DMS53 treated with DMSO at 0.1 percent for 48 hours (cell line): ENCODE measurements at regions not wholly inside any gene's neighbourhood (a gene's known extent, or its start where the extent isn't known, plus 50 kb on each side); places are given as distances from the start of the nearest gene placed in this dataset.

ENCODE experiments used
- DNase-seq: peaks from one replicate; lab custom pipeline; 2025; ENCODE audit not compliant: unreplicated experiment; lab: John Stamatoyannopoulos, UW

DNA sequence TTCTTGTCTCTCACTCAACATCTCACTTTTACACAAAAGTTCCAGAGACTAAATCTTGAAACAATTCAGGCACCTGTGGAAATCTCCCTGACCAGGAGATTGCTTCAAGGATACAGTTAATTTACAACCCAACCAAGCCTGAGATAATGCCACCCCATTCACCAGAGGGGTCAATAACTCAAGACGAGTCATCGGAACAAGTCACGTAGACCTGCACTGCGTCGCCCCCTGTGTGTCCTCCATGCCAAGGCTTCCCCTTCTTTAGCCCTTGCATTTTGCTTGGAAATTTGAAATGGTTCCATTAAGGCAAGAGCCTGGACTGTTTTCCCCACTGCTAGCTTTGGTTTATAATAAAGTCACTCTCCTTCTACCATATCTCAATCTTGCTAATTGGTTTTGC, 129.0 kb upstream of the NEO1 start:
- no peak for DNase-seq

DNA sequence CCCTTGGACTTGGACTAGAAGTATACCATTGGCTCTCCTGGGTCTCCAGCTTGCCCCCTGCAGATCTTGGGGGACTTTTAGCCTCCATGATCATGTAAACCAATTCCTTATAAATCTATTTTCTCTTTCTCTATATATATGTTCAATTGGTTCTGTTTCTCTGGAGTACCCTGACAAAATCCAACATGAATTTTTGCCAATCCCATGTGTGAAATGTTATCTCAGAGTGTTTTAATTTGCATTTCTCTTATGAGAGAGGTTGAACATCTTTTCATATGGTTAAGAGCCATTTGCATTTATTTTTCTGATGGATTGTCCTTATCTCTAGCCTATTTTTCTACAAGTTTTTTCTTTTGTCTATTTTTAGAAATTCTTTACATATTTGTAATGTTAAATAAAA, 131.7 kb upstream of the NEO1 start:
- no peak for DNase-seq

DNA sequence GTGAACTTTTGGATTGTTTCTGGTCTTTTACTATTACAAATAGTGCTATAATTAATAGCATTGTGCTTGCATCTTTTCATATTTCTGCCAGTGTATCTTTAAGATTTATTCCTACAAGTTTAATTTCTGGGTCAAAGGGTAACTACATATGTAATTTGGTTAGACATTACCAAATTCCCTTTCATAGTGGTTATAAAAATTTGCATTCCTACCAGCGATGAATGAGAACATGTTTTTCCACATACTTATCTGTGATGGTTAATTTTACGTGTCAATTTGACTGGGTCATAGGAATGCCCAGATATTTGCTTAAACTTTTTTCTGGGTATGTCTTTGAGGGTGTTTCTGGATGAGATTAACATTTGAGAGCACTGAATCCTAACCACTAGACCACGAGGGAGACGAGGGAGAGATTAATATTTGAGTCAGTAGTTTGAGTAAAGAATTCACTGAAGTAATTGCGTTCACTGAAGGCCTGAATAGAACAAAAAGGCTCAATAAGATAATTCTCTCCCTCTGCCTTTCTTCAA, 132.3 kb upstream of the NEO1 start:
- no peak for DNase-seq

DNA sequence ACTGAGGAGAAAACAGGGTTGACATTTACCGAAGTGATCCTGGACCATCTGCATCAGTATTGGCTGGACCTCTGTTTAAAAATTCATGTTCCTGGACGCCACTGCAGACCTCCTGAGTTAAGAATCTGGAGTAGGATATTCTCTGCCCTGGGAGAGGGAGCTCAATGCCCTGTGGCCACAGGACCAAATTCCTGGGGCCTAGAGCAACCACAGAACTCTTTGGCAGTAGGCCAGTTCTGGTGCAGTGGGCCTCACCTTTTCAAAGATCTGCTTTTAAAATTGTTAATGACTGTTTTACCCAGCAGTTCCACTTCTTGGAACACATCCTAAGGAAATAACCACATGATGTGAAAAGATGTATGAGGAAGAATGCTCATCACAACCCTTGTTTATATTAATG, 133.3 kb upstream of the ADPGK start:
- no peak for DNase-seq

DNA sequence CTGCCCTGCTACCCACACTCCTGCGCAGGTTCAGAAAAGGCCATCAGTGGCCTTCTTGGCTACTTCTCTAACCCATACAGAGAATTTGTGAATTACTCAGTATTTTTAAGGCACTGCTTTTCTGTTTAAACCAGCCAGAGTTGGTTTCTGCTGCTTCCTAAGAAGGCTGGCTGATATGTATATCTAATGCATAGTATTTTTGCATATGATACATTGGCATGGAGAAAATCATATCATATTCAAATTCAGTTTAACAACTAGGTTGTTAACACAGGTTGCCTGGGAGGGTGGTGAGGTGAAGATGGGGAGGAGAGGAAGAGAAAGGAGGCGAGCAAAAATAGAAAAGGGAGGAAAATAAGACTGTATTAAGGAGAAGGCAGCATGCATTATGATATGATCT, 132.8 kb upstream of the ADPGK start:
- DNase-seq, result no peak

DNA sequence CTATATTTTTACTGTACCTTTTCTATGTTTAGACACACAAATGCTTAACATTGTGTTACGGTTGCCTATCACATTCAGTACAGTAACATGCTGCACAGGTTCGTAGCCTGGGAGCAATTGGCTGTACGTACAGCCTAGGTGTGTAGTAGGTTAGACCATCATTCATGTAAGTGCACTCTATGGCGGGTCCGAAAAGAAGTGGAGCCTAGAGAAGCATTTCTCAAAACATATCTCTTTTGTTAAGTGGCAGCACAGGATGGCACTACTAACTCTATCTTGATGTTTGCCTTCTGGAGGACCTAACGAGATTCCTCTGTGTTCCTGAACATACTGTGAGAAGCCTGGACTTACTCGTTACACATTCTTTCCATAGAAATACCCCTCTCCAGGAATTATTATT, 132.3 kb upstream of the ADPGK start:
- no peak for DNase-seq

DNA sequence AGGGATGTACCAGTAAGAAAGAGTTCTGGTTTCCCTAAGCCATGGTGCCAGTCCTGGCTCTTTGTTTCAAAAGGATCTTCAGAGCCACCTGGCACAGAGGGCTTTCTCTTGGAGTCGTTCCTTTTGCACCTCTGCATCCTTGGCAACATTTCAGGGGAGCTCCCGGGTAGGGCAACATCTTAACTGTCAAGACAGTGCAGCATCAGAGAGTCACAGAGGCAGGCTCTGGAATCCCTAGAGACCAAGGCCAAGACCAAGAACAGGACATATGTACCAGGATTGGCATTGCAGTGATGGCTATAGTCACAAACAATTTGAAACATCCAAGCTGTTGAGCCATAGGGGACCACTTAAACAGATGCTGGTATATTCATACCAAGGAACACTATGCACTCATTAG, 129.4 kb upstream of the ADPGK start:
- DNase-seq, result no peak

DNA sequence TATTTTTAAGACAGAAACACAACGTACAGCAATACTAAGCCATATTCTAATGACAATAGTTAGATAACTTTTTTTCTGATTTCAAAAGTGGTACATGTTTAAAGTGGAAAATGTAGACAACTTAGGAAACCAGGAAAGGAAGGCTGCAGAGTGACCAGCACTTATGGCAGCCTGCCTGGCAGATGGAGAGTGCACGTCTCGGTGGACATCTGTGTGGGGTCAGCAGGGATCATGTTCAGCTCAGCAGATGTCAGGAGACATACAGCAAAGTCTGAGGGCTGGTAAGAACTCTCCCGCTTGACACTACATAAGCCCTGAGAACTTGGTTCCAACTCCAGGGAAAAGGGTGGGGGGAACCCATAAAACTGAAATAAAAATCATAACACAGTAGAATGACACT, 128.6 kb upstream of the ADPGK start:
- no peak for DNase-seq

DNA sequence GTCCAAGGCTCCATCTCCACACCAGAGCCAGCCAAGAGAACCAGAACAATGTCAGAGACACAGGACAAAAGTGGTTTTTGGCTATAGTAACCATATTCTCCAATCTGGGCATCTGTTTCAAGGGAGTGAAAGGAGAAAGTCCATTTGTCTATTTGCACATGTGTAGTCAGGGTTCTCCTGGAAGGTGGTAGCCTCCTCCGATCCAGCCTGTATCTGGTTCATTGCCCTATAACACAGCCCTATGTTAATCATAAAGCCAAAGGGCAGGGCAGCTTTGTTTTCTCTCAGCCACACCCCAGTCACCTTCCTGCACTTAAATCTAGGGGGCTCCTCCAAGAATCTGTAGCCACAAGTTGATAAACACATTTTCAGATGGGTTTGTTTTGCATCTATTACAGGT, 128.1 kb upstream of the ADPGK start:
- DNase-seq, result no peak

DNA sequence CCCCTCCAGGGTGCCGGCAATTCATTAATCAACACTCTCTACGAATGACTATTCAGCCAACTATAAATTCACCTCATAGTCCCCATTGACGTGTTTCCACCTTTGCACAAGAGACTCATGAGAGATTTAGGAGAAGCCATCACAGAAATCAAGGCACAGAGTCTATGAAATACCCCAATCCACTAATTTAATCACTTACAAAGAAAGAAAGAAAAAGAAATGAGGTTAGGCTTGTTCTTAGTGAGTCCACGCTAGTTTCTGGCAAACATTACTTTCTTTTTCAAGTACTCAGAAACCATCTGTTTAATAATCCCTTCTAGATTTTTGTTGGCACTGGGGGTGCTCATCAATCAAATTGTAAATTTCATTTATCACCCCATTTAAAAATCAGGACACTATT, 125.2 kb upstream of the ADPGK start:
- DNase-seq, result no peak

DNA sequence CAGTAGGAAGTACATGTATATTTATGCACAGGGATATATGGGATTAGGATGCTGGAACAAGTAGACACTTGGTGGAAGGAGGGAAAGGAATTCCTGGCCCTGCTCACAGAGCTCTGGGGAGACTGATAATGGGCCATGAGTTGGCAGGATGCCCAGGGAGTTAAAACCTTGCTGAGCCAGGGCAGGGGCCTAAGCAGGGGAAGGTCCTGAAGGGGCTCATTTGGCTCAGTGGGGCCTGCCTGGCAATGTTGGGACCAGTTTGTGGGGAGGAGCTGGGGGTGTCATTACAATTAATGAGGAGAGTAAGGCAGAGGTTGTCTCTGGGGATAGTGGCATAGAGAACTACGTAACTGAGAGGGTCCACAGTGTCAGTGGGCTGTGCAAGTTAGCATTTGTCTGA, 124.2 kb upstream of the ADPGK start:
- DNase-seq, result no peak

DNA sequence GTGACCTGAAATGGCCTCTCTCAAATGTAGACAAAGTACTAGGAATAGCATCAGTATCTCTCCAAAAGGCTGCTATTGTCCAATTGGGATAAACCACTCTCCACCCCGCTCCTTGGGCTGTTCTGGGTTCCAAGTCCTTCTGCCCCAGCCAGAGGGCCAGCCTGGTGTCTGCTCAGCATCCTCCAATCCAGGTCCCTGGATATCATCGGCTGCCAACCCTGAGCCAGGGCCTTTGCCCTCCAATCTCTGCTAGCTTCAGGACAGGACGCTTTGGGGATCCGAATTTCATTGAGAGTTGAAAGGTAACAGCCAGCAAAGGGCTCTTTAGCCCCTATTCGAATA, 119.3 kb upstream of the ADPGK start:
- DNase-seq, result no peak

DNA sequence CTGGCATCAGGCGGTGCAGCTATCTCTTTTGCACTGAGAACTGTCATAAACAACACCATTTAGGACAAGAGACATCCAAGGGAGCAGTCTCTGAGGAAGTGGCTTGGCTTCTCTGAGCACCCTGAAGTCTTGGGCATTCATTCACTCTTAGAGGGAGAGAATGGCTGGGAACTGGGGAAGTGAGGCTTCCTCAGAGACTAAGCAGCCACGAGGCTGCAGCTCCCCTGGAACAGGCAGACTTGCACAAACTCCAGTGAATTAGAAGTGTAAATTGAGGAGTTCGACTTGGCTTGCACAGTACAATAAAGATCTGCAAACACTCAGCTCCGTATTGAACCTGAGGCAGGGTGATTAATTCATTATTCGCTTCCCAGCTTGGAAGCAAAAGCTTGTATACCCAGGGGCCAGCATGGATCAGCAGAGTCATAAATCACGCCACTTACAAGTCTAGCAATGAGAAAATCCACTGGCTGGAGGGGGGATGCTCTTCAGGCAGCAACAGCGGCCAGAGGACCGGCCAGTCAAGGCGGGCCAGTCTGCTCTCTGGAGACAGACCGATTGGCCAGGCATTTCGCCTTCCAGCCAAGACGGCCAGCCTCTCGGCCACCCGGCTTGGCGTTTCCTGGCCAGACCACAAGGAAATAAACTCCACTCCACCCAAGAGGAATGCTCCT, 118.8 kb upstream of the ADPGK start:
- DNase-seq, result no peak

DNA sequence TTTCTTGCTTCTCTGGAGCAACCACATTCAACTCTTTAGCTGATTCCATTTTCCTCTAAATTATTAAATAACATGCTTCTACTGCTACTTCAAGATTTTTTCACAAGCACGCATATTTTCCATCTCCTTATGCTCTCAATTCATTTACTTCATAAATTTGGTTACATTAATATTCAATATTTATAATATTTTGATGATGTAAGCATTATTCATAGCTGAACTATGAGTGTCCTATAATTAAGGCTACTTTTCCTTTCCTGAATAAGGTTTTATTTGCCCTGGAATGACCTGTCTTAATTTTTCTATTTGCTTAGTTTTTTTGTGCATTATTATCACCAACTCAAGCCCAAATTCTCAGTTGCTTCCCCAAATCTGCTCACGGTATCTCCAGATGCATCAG, 109.4 kb upstream of the ADPGK start:
- no peak for DNase-seq

DNA sequence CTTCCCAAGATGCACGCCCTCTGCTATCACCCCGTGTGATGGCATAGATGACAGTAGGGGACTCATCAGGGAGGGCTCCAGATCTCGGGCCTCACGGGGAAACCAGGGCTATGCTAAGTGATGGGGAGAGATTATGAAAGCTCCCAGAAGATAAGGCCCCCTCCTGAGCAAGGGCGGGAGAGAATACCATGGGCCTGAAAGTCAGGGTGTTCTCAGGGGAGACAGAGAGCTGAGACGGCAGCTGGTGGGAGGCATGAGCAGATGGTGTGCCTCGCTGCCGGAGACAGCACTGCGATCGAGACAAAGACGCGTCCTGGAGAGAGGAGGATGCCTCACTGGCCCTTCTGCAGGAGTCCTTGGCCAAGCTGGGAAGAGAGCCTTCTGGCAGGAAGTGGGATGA, 106.5 kb upstream of the ADPGK start:
- no peak for DNase-seq

DNA sequence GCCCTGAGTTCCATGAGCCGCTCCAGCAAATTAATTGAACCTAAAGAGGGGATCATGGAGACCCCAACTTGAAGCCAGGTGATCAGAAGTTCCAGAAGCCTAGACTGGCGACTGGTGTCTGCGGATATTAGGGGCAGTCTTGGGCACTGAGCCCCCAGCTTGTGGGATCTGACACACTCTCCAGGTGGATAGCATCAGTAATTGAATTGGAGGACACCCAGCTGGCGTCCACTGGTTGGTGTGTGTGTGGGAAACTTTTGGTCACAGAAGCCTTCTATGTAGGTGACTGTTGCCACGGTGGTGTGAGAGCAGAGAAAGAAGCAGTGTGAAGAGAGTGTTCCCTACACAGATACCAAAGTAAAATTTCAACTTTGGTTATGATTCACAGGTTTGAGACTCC, 106.0 kb upstream of the ADPGK start:
- no peak for DNase-seq

DNA sequence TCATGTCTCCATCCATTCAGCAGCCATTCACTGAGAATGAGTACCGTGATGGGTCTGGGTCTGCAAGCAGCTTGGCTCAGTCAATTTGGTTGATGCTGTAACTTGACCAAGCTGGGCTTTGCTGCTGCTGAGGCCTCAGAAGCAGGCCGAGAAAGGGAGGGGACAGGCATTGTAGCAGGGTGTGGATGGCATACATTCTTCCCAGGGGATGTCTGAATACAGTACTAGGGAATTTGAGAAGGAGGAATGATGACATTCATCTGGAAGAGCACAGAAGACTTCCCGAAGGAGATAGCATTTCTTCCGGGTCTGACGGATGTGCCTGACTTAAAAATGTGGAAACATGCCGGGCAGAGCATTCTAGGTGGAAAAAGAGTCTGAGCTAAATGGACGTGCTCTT, 105.3 kb upstream of the ADPGK start:
- DNase-seq, result no peak

DNA sequence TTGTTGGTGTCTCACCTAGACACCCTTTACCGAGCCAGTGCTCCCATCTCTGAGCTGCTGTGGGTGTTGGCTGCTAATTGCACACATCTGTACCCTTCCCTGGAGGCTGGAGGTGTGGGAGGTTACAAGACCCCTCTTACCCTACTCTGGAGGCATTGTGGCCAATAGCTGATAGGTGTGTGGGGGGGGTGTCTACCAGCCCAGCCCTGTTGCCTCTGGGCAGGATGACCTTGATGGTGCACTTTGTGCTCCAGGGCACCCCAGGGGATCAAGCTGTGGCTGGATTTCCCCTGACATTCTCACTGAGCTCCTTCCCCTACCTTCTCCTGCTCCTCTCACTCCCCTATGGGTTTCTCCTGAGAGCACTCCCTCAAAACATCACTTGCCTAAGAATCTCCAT, 104.7 kb upstream of the ADPGK start:
- DNase-seq, result no peak

DNA sequence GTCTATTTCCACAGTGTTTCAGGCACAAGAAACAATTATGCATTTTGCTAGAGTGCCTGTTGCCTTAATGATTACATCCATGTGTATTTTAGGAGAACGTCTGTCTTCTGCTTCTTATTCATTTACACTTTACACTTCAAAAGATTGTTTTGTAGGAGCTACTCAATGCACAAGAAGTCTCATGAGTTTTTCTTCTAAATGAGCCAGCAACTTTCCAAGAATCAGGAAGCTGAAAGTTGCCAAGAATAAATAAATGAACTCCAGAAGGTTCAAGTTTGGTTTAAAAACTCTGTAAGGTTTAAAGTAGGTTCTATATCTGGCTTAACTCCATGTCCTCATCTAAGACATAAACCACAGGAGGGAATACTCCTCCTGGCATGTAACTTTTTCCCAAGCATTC, 103.8 kb upstream of the ADPGK start:
- DNase-seq, result no peak

DNA sequence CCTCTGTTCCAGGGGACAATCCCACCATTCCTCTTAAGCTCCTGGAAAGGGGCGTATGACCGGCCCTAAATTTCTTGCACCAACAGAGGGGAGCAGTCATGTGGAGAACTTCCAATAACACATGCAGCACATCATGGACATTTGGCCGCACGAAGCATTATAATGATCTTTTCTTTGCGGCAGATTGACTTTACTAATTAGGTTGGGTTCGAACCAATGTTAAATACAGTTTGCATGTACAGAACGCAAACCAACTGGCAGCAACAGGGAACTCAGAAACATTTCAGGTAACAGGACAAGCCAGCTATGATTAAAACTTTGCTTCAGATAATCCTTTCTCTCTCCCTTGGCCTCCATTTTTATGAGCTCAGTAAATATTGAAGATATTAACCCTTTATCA, 100.8 kb upstream of the ADPGK start:
- no peak for DNase-seq

DNA sequence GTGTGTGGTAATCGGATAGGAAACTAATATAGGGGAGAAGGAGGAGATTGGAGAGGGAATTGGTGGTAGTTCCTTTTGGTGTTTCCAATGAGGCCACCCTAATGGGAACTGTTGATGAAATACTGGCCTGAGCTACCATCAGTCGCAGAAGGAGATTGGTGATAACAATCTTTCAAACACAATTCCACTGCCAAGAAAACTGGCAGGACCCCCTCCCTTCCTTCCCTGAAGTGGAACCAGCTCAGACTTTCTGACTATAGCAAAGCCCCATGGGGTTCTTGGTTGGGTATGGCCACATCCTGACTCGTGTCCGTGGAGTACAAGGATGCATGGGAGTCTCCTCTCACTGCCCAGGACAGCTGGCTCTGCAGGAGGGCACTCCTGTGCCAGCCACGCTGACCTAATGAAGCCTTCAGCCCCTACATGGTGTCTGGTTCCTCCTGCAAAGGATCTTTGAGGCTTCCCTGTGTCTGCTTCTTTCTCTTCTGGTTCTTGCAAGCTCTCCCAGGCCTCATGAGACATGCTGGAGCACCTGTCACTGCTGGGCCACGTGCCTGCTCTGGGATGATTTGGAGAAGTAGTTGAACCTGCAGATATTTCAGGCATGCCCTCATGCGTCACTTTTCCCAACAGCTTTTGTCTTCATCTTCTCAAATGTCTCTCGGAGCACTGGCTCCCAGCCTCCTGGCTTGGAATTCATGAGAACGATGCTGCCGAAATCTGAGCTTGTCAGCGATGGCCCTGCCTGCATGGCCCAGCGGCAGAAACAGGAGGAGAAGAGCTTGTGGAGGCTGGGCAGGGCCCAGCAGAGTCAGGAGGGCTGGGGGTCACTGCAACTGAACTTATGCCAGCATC, 90.0 kb upstream of the ADPGK start:
- no peak for DNase-seq

DNA sequence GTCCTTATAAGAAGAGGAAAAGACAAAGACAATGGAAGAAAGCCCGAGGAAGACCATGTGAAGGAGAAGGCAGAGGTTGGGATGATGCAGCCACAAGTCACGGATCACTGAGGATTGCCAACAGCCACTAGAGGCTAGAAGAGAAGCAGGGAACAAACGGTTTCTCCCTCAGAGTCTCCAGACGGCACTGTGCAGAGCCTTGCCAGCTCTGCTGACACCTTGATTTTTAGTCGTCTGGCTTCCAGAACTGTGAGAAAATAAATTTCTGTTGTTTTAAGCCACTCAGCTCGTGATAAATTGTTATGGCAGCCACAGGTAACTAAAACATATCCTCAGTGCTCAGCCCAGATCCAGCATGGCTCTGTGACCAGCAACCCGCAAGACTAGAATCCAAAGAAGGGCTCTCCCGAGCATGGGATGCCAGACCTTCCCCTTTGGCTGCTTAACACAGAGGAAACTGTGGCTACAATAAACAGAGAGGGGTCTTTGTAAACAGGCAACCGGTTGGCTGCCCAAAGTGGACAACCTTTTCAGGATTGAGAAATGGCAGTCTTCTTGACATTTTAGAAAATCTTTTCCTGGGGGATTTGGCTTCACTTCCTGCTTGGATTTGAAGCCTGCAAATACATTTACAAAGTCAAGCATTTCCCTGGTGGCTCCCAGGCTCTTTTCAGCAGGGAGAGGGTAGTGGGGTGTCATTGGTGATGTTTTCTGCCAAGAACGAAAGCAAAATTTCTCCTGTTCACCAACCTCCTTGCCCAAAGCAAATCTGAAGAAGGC, 88.7 kb upstream of the ADPGK start:
- no peak for DNase-seq
